Mucosa of descending colon (tissue), 3 donors: ENCODE measurements at regions not wholly inside any gene's neighbourhood (a gene's known extent, or its start where the extent isn't known, plus 50 kb on each side); places are given as distances from the start of the nearest gene placed in this dataset.

Experiments used
- ATAC-seq: fragments of 200-7000 bp; cut with Tn5 transposase; one replicate; pipeline ENCODE4 v1.9.1; 2020; ENCODE audit warnings: mild to moderate bottlenecking, moderate library complexity
- DNase-seq, 3 donors: peaks; one replicate each; pipeline ENCODE4 v3.0.0-alpha.2; 2020
- H3K36me3 ChIP-seq: fragments of 200-600 bp; one replicate; pipeline ENCODE4 v1.8.0; 2021; ENCODE audit warnings: low read depth, mild to moderate bottlenecking
- H3K4me1 ChIP-seq: fragments of 200-600 bp; one replicate; pipeline ENCODE4 v1.8.0; 2021; ENCODE audit warnings: low read depth, mild to moderate bottlenecking
- H3K4me3 ChIP-seq: fragments of 200-600 bp; one replicate; pipeline ENCODE4 v1.8.0; 2021; ENCODE audit warnings: mild to moderate bottlenecking
- H3K9me3 ChIP-seq: fragments of 200-600 bp; one replicate; pipeline ENCODE4 v1.8.0; 2021; ENCODE audit warnings: mild to moderate bottlenecking
- intact Hi-C, 2 donors: fragments of 100-400 bp; cut with DNase I in 1 of 2; cut with micrococcal nuclease in 1 of 2; formaldehyde crosslinking; loops; one replicate each; pipeline versions ENCODE4 v1.11.0 to v1.11.1; 2022; cut with DNase I, micrococcal nuclease
- TF ChIP-seq, protein P1 (sequence below): fragments of 200-600 bp; IDR thresholded peaks from one replicate; pipeline ENCODE4 v1.8.0; 2022; ENCODE audit warnings: antibody characterized with exemption, mild to moderate bottlenecking
- donor health status: DM: no; HTN: no; CAD: no; lungs with moderate emphysema.
- donor health status: DM: no; HTN: no; CAD: no.
- donor health status: DM: no; HTN: yes; CAD: no.

DNA sequence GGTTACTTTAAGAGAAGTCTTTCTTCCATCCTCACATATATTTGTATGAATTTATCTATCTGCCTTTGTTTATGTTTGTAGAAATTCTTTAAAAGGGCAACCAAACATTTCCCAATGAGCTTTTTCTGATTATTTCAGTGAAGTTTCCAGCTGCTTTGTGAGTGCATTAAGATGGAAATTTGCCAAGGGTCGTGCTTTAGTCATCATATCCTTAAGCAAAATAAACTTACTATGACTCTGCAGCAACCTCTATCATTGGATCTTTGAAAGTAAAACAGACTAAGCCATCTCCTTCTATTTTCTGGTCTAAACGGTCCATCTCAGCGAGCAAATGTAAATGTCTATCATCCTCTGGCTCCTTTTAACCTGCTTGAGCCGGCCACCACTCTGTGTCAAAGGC is 489.3 kb downstream of the SOX11 start:
- no peaks in the 10 kb centered on the region for H3K36me3 ChIP-seq
- no peak overlapping the region for H3K4me3 ChIP-seq
- no peaks in the 10 kb centered on the region for H3K9me3 ChIP-seq
- ATAC-seq (no peak), DNase-seq (no peak)
- TF ChIP-seq, protein P1, sequence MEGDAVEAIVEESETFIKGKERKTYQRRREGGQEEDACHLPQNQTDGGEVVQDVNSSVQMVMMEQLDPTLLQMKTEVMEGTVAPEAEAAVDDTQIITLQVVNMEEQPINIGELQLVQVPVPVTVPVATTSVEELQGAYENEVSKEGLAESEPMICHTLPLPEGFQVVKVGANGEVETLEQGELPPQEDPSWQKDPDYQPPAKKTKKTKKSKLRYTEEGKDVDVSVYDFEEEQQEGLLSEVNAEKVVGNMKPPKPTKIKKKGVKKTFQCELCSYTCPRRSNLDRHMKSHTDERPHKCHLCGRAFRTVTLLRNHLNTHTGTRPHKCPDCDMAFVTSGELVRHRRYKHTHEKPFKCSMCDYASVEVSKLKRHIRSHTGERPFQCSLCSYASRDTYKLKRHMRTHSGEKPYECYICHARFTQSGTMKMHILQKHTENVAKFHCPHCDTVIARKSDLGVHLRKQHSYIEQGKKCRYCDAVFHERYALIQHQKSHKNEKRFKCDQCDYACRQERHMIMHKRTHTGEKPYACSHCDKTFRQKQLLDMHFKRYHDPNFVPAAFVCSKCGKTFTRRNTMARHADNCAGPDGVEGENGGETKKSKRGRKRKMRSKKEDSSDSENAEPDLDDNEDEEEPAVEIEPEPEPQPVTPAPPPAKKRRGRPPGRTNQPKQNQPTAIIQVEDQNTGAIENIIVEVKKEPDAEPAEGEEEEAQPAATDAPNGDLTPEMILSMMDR, result no peak
- no peaks in the 10 kb centered on the region for H3K4me1 ChIP-seq
- intact Hi-C loops, result no loop called here

DNA sequence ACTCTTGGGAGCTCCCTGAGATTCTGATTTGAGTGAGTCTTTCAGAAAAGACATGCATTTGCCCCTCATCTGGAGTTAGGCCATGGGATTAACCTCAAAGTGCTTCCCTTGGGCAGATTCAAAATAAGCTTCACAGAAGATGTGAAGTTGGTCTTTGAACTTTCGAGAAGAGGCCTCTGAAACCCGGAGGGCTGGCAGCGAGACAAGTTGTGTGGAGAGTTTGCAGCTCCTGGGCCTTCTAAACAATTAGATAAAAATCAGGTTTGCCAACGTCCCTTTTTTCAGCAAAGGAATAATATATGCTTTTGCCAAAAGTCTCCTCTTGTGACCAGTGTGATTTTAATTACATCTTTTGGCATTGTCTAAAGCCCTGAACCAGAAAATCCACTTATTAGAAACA is 489.7 kb downstream of the SOX11 start:
- ATAC-seq (no peak), DNase-seq (no peak)
- TF ChIP-seq, protein P1, result no peak
- Histone ChIP-seq H3K9me3 (no peaks in the 10 kb centered on the region), H3K4me3 (no peak overlapping the region), H3K4me1 (no peaks in the 10 kb centered on the region), H3K36me3 (no peaks in the 10 kb centered on the region)
- intact Hi-C loops, result no loop called here

DNA sequence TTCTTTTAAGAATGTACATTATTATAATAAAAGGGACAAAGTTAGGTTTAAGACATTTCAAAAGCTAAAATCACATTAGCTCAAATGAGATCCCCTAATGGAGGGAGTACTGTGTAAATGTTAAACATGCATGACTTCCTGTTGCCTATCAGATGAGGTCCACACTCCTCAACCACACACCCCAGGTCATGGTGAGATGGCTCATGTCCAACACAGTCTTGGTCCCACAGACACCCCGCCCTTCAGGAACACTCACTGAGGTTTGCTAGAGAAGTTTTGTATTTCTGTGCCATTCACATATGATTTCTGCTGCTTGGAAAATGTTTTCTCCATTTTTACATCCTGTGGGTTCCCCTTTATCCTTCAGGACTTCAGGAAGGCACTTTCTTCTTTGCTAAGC is 491.0 kb downstream of the SOX11 start:
- H3K4me3 ChIP-seq, result no peak overlapping the region
- TF ChIP-seq, protein P1, result no peak
- no peak for DNase-seq
- H3K9me3 ChIP-seq, result no peaks in the 10 kb centered on the region
- intact Hi-C loops, result no loop called here
- no peaks in the 10 kb centered on the region for H3K36me3 ChIP-seq
- ATAC-seq, result no peak
- no peaks in the 10 kb centered on the region for H3K4me1 ChIP-seq

DNA sequence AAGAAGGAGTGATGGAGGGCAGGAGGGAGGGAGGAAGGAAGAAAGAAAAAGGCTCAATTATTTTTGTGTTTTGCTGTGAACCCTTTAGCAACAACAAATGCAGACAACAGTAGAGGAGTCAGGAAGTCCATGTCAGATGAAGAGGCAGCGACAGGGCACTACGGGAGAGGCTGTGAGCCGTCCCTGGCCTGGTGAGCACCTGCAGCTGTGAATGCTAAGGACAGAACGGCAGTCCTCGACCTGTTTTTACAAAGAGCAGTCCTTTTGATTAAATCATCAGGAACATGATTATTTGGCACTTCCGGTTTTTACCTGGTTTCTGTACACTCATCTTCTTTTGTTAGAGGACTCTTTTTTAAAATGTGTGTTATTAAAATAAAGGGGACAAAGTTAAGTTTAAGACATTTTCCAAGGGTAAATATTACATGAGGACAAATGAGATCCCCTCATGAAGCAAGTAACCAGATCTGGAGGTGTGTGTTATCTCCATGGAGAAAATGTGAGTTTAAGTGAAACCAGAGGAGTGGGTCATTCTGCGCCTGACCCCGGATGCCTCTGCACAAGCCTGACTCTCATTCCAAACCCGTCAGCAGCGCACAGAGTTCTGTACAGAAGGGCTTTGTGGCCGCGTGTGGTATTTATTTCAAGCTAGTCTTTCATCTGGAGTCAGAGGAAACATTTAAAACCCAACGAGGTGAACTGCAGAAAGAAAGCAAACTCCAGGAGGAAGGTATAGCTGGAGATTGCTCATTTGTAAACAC is 492.5 kb downstream of the SOX11 start:
- Histone ChIP-seq H3K4me1 (no peaks in the 10 kb centered on the region), H3K4me3 (no peak overlapping the region), H3K36me3 (no peaks in the 10 kb centered on the region), H3K9me3 (no peaks in the 10 kb centered on the region)
- no peak for DNase-seq
- no peak for ATAC-seq
- TF ChIP-seq, protein P1, result no peak
- intact Hi-C loops, result no loop called here

DNA sequence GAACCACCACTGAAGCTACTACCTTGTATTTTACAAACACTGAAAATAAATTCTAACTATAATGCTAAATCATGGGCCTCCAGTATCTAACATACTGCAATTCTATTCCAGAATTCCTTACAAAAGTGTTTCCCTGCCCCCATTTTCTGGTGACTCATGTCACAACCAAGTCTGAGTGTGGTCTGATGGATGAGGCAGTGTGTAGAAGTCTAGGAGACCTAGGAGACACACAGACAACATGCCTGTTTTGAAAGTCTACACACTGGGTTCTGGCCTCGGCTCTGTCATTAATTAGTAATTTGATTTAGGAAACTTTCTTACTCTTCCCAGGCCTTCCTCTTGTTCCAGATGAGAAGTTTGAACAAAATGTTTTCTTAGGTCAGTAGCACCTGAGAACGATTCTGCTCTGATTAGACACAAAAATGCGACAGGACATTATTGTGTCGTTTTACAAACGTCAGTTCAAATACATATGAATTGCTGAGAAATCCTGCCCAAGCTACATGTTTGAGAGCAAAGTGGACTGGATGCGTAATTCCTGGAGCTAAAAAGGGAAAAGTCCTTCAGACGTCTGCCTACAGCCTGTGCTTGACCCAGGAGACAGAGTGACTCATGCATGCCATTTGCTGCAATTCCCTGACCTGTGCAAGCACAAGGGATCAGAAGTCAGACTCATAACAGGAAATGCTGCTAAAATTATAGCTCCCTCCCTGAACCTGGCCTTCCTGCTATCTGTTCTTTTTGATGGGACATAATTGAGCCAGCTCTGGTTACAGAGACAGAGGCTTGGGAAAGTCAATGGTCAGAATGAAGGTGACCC is 494.4 kb downstream of the SOX11 start:
- TF ChIP-seq, protein P1, result no peak

More for the DNA sequence above, 494.4 kb downstream of the SOX11 start:
- no peaks in the 10 kb centered on the region for H3K9me3 ChIP-seq
- H3K4me1 ChIP-seq, result no peaks in the 10 kb centered on the region
- H3K36me3 ChIP-seq, result no peaks in the 10 kb centered on the region
- H3K4me3 ChIP-seq, result no peak overlapping the region
- ATAC-seq, result peak; percentile 98
- DNase-seq, result peak in 1 of 3 donors; percentile 15
- intact Hi-C loops, result no loop called here
